Hematopoietic multipotent progenitor cell treated with erythropoietin and hydrocortisone succinate and interleukin-3 and kit ligand, for 4 days (in vitro differentiated cells): ENCODE measurements at regions not wholly inside any gene's neighbourhood (a gene's known extent, or its start where the extent isn't known, plus 50 kb on each side); places are given as distances from the start of the nearest gene placed in this dataset.
"Not testable (repeated sequence)": the region's sequence is repeated elsewhere in the genome, so short reads cannot be mapped to it uniquely, and the experiment has no call there.

ENCODE experiments used
- DNase-seq: peaks from one replicate; pipeline ENCODE4 v3.0.0-alpha.2; 2015

GRCh38 chr11:97033178-97033577 is 643.4 kb downstream of the JRKL start:
- no peak for DNase-seq

GRCh38 chr11:97048481-97048880 is 658.7 kb downstream of the JRKL start:
- no peak for DNase-seq

DNA sequence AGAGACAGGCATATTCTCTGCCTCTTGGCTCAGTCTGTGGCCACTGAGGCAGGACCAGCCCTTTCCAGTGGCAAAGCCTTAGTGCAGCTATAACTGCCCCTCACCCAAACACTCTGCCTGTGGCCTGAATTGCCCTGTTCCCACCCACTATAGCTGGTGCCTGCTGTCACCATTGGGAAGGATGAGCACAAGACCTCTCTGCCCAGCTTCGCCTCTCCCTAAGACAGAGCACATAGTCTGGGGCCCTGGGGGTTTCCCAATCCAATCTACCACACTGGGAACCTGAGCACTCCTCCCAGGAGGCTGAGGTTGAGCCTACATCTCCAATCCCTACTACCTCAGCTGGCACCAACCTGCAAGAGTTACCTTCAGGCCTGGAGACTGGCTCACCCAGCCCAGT is 670.4 kb downstream of the JRKL start:
- DNase-seq, result no peak

- no peak for DNase-seq
Observed at GRCh38 chr11:97069160-97069559, 679.3 kb downstream of the JRKL start.

- DNase-seq, result no peak
Observed at GRCh38 chr11:97072420-97072819, 682.6 kb downstream of the JRKL start.

GRCh38 chr11:97076666-97077065 is 686.9 kb downstream of the JRKL start:
- not testable (repeated sequence) for DNase-seq

DNA sequence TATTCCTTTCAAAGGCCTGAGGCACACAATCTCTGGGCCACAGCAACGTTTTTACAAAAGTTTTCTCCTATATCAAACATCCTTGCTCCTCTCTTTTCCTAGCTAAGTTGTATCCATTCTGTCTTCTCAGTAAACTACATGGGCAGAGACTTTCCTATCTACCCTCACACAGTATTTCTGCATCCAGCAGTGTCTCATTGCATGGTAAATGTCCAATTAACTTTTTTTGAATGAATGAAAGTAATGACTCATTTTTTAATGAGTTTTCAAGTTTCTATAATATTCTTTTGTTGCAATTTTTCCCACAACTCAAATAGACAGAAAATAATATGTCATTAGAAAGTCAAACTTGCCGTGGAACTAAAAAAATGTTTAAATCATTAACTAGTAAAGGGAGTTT is 688.6 kb downstream of the JRKL start:
- DNase-seq, result no peak

GRCh38 chr11:97079244-97079643 is 689.4 kb downstream of the JRKL start:
- no peak for DNase-seq

GRCh38 chr11:97087419-97087818 is 697.6 kb downstream of the JRKL start:
- DNase-seq, result no peak

GRCh38 chr11:97092823-97093222 is 703.0 kb downstream of the JRKL start:
- DNase-seq, result no peak

GRCh38 chr11:97102180-97102579 is 712.4 kb downstream of the JRKL start:
- DNase-seq, result not testable (repeated sequence)

DNA sequence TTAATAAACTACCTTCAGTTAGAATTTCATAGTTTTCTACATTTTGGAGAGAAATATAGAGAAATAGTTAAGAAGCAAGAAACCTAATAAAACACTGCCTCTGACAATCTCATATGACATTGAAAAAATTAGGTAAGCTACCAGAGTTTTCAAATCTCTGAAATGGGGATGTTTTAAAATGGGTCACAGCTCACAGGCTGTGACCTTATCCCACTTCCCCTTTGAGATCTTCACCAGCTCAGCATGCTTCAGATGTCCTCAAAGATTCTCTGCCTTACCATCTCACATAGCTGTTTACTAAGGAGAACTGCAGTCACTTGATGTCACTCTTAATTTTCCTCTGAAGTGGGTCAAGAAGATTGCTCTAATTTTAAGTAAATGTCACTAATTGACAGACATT is 717.8 kb downstream of the JRKL start:
- DNase-seq, result no peak

- DNase-seq, result no peak
Observed at GRCh38 chr11:97109078-97109477, 719.3 kb downstream of the JRKL start.

DNA sequence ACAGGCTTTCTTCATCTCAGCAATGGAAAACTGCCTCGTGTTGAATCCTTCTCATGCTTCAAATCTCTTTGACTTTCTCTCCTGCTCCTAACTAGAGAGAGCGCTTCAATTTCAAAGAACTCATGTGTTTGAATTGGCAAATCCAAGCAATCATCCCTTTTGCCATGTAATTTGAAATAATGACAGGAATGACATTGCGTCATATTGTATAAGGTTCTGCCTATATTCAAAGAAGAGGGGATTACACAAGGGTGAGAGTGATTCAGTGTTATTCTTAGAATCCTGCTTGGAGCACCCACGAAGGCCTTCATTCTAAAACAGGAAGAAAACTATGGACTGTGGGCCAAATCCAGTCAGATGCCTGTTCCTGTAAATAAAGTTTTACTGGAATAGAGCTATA is 720.6 kb downstream of the JRKL start:
- DNase-seq, result no peak

DNA sequence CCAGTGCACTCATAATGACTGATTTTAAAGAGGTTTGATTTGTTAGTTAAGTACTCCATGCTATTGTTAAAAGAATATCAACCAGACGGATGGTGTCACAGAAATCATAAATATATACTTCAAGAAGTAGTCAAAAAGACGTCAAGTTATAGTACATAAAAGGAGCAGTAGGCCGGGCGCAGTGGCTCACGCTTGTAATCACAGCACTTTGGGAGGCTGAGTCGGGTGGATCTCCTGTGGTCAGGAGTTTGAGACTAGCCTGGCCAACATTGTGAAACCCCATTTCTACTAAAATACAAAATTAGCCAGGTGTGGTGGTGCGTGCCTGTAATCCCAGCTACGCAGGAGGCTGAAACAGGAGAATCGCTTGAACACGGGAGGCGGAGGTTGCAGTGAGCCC is 721.7 kb downstream of the JRKL start:
- DNase-seq, result no peak

DNA sequence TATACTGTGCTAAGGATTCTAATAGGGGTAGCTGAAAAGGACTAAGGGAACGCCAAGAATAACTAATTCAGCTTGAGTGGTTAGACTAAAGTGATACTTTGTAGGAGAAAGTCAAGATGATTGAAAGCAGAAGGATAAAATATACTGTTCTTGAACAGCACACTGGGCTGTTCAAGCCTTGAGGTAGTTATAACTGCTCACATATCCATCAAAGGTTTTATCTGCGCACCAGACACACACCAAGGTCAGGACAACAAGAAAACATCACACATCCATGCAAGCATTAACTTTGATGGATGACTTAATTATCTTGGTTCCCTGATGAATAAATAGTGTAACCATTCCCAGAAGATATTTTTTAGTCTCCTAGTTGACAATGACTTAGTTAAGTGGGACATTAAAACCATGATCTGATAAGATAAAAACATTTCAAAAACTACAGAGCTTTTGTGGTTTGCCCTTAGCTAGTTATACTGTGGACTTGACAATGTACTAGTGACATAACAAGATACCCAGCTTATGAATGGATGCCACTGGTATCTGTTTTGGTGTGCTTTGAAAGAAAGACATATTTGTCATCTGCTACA is 728.9 kb downstream of the JRKL start:
- no peak for DNase-seq

- DNase-seq, result no peak
Observed at GRCh38 chr11:97123237-97123636, 733.4 kb downstream of the JRKL start.

- no peak for DNase-seq
Observed at GRCh38 chr11:97136067-97136466, 746.3 kb downstream of the JRKL start.

DNA sequence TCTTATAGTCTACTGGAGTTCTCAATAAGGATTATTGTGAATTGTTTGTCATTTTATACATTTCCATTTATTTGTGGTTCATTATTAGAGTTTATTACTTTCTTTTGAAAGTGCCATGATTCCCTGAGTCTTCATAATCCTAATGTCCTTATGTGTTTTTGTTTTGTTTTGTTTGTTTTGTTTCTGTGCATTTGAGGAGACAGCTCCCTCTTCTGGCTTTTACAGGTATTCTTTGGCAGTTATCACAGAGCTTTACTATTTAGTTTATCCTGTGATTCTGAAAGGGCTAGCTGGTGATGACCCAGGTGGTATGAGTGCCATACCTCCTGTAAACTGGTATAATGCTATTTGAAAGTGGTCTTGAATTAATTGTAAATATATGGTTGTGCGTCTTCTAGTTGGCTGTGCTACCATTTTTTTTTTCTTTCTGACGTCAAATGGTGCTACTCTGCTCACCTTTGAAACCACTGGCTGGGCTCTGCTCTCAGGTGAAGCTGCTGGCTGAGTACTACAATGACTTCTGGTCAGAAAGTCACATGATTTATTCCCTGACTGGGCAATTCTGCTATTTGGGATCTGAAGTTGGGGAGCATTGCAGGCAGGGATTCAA is 751.2 kb downstream of the JRKL start:
- DNase-seq, result peak; percentile 16

DNA sequence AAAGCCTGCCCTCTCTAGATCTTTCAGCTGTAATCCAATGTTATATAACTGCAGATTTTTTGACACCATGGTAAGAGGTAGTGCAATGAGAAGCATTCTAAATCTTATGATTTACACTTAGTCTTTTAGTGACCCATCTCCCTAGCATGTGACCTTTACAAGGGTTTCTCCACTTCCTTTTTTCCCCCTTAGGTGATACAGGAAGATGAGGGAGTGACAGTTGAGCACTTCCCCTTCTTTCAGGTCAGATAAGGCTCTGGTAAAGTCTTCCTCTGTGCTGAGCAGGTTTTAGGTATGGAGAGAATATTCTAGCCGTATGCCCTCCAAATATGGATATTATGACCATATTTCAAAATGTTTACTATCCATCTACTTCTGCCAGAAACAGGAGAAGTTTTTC is 753.6 kb downstream of the JRKL start:
- DNase-seq, result no peak

DNA sequence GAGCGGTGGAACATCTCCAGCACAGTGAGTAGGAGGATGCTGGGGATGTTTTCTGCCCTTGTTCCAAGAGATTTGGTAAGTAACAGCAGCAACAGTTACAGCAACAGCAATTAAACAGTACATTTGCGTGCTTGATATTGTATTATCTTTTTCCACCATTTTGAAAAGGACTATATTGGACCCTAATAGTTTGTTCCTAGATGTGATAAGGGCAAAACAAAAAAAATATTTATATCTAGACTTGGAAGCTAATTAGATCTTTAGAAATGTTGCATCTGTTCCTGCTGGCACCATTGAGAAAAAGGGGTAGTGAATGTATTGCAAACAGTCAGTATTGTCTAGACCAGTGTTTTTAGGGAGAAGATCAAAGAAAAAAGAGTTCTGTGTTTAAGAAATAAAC is 759.9 kb downstream of the JRKL start:
- no peak for DNase-seq

- DNase-seq, result no peak
Observed at GRCh38 chr11:97157221-97157740, 767.5 kb downstream of the JRKL start.

DNA sequence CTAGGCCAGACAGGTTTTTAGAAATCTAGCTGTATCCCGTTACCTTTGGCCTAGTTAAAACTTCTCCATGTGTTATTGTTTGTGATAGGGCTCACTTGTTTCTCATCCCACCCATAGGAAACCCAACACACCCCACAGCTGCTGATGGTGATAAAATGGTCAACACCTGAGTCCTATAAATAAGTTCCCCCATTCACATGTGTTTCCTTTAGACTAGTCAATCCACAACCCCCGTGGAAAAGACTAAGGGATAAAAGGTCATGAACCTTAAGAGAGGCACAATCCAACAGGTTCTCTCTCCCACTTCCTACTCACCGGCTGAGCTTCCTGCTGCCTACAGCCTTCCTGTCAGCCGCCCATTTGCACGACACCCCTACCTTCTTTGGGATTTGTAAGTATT is 768.4 kb downstream of the JRKL start:
- no peak for DNase-seq

DNA sequence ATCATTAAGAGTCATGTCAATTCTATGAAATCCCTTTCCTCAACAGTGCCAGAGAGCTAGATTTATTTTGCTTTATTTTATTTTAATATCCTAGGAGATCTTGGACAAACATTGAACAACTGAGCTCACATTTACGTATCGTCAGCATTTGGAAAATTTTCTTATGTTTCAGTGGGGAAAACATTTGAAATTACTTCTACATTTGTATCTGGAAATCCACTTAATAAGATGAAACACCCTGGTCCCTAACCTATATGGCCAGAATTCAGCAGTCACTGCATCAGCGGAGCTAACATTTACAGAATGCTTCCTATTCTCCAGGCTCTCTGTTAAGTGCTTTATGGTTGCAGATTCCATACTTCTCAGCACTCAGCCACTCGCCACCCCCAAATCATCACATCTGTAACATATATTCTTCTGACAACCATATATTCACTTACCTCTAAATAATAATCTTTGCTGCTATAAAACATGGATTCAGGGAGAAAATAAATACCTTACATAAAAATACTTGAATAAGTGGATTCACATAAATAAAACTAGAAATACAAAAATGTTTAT is 773.9 kb downstream of the JRKL start:
- DNase-seq, result no peak
